Subcutaneous abdominal adipose tissue (tissue), 5 donors: ENCODE measurements at regions not wholly inside any gene's neighbourhood (a gene's known extent, or its start where the extent isn't known, plus 50 kb on each side); places are given as distances from the start of the nearest gene placed in this dataset.
"Not testable (repeated sequence)": the region's sequence is repeated elsewhere in the genome, so short reads cannot be mapped to it uniquely, and the experiment has no call there.

Experiments used
- H3K27ac ChIP-seq: one replicate; pipeline ENCODE4 v1.7.0; 2013; ENCODE audit warnings: low read depth, mild to moderate bottlenecking, inconsistent platforms, low read length, moderate library complexity
- H3K27me3 ChIP-seq, 5 donors: one replicate each; pipeline ENCODE4 v1.7.0; 2013; ENCODE audit warnings: low read length in 5 of 5, inconsistent platforms in 1 of 5; ENCODE audit not compliant: control insufficient read depth in 5 of 5, insufficient read depth in 4 of 5
- H3K36me3 ChIP-seq, 5 donors: one replicate each; pipeline ENCODE4 v1.7.0; 2013; ENCODE audit warnings: low read length in 5 of 5; ENCODE audit not compliant: control insufficient read depth in 5 of 5, insufficient read depth in 5 of 5
- H3K4me1 ChIP-seq, 5 donors: one replicate each; pipeline ENCODE4 v1.7.0; 2013; ENCODE audit warnings: low read length in 5 of 5, mild to moderate bottlenecking in 3 of 5, moderate library complexity in 1 of 5; ENCODE audit not compliant: control insufficient read depth in 5 of 5, insufficient read depth in 5 of 5
- H3K4me3 ChIP-seq, 5 donors: one replicate each; pipeline ENCODE4 v1.7.0; 2013; ENCODE audit warnings: low read length in 5 of 5, low read depth in 1 of 5
- H3K9ac ChIP-seq, 5 donors: one replicate each; pipeline ENCODE4 v1.7.0; 2013; ENCODE audit warnings: low read length in 5 of 5, mild to moderate bottlenecking in 4 of 5, moderate library complexity in 3 of 5
- H3K9me3 ChIP-seq, 5 donors: one replicate each; pipeline ENCODE4 v1.7.0; 2013; ENCODE audit warnings: low read length in 5 of 5; ENCODE audit not compliant: control insufficient read depth in 5 of 5
- donor health status: healthy.
- donor health status: healthy.
- donor health status: healthy.
- donor health status: healthy.
- donor health status: healthy.

DNA sequence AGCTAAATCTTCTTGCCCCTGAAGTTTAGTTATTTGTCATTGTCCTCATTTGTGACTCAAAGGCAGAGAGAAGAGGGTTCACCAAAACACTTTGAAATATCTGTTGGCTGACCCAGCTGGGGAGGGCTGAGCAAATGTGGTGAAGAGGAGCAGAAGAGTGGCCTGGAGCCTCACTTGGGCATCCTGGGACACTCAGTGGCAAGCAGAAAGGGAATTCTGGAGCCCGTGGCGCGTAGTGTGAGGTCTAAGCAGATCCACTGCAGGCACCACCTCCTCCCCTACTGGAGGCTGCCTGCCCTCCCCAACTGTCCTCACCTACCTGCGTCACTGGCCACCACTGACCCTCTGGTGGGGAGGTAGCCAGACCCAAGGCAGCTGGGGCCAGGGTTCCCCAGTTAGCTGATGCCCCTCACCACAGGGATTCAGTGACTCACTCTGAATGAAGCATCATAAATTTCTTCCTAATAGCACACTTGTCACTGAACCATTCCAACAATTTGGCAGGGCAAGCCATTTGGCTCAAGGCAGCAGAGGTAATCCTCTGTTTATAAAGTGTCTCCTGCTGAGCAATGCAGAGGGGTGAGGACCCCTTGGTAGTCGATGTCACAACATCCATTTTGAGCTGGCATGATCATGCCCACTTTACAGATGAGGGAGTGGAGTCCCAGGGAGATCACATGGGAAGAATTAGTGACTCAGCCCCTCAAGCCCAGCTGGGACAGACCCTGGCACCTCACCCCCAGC is 80.3 kb downstream of the NENF start:
- Histone ChIP-seq H3K27me3 (peaks cover 15 to 36% (median 31%) of the 10 kb centered on the region in 5 donors), H3K36me3 (no peaks in the 10 kb centered on the region), H3K4me1 (peaks cover 2 to 10% (median 9%) of the 10 kb centered on the region in 5 donors), H3K9ac (no peak overlapping the region), H3K9me3 (no peaks in the 10 kb centered on the region), H3K27ac (no peak overlapping the region), H3K4me3 (no peak overlapping the region)

DNA sequence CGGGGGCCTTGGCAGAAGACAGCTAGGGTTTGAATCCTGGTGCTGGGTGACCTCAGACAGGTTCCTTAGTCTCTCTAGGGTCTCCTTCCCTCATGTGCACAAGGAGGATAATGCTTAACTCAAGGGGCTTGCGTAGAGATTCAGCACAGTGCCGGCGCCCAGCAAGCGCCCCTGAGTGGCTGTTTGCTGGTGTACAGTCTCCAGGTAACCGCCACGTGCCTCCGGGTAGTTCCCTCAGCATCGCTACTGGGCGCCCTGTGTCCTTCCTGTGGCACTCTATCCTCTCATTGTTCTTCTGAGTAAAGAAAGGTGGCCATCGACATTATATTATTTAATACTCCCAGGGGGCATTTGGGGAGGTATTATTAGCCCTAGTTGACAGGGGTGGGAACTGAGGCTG is 80.9 kb downstream of the NENF start:
- Histone ChIP-seq H3K9me3 (no peaks in the 10 kb centered on the region), H3K9ac (no peak overlapping the region), H3K36me3 (no peaks in the 10 kb centered on the region), H3K27ac (no peak overlapping the region), H3K4me3 (peak overlapping the region in 1 of 5 donors; percentile 35), H3K4me1 (peaks cover 2 to 12% (median 9%) of the 10 kb centered on the region in 5 donors), H3K27me3 (peaks cover 15 to 36% (median 31%) of the 10 kb centered on the region in 5 donors)

DNA sequence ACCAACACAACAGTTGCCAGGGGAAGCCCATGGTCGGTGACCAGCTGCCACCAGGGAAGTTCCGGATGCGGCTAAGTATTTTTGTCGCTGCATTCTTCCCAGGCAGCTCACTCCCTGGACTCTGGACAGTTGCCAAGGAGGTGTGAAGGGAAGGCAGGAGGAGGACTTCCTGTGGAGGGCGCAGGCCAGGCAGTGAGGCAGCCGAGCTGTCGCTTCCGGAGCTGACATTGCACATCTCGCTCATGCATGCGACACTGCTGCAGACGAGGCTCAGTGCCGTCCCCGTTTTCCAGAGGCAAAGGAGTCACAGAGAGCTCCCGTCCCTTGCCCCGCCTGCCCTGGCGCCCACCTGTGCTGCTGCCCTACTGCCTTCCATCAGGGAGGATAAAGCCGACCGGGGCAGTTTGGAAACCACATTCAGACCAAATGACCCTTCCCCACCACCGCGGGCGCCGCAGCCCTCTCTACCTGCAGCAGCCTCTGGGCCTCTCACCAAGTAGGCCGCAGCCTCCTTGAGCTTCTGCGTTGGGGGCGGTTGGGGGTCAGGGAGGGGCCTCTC is 81.4 kb downstream of the NENF start:
- Histone ChIP-seq H3K4me3 (peak overlapping the region in 4 of 5 donors; percentile 18 to 35 (median 26)), H3K27ac (no peak overlapping the region), H3K9me3 (no peaks in the 10 kb centered on the region), H3K36me3 (no peaks in the 10 kb centered on the region), H3K9ac (no peak overlapping the region), H3K27me3 (peaks cover 15 to 36% (median 31%) of the 10 kb centered on the region in 5 donors), H3K4me1 (peaks cover 2 to 12% (median 10%) of the 10 kb centered on the region in 5 donors)

DNA sequence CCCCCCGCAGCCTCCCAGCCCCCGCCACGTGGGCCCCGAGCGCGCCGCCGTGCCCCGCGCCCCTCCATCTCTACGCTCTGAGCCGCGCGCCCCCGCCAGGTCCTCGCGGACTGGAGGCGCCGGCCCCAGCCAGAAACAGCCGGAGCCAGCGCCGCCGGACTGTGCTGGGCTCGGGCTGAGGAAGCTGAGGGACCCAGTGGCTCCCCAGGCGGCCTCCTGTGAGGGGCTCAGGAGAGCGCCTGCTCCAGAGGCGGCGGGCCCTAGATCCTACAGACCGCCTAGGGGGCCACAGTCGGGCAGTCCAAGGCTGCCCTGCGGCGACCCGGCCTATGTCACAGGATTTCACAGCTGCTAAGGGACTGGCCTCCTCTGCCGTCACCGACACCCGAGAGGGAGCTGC is 82.1 kb downstream of the NENF start:
- Histone ChIP-seq H3K36me3 (no peaks in the 10 kb centered on the region), H3K9me3 (no peaks in the 10 kb centered on the region), H3K27me3 (peaks cover 15 to 36% (median 31%) of the 10 kb centered on the region in 5 donors), H3K9ac (no peak overlapping the region), H3K4me1 (peaks cover 2 to 12% (median 10%) of the 10 kb centered on the region in 5 donors), H3K27ac (no peak overlapping the region), H3K4me3 (peak overlapping the region in 2 of 5 donors; percentile 26 to 28)

DNA sequence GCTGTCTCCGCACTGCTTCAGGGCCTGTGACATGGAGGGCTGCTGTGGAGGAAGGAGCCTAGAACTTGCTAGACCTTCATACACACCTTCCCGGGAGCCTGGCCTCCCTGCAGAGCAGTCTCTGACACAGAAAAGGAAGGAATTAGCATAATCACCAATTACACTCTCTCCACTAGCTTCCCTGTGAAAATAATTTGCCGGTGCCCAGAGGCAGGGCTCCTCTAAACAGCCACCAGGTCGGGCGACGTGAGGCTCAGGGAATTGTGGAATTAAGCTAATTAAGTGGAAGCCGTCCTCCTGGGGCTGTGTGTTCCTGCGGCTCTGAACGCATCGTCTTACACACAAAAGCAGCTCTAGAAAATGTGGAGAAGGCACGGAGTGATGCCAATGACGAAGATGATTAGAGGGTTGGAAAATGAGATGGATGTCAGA is 82.6 kb downstream of the NENF start:
- H3K9ac ChIP-seq, result no peak overlapping the region
- no peaks in the 10 kb centered on the region for H3K9me3 ChIP-seq
- no peak overlapping the region for H3K4me3 ChIP-seq
- no peaks in the 10 kb centered on the region for H3K36me3 ChIP-seq
- no peak overlapping the region for H3K27ac ChIP-seq
- peaks cover 15 to 36% (median 31%) of the 10 kb centered on the region in 5 donors for H3K27me3 ChIP-seq
- H3K4me1 ChIP-seq, result peaks cover 2 to 12% (median 10%) of the 10 kb centered on the region in 5 donors

DNA sequence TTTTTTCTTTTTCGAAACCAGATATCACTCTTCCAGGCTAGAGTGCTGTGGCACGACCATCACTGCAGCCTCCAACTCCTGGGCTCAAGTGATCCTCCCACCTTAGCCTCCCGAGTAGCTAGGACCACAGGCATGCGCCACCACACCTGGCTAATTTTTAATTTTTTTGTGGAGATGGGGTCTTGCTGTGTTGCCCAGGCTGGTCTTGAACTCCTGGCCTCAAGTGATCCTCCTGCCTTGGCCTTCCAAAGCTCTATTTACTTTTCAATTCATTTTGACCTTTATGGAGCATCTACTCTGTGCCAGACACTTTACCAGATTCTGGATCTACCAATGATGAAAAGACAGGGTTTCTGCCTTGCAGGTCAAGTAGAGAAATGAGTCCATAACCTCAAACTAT is 83.3 kb downstream of the NENF start:
- not testable (repeated sequence) for H3K9ac ChIP-seq, H3K4me3 ChIP-seq, H3K9me3 ChIP-seq, H3K36me3 ChIP-seq, H3K27ac ChIP-seq
- H3K4me1 ChIP-seq, result peaks cover 2 to 12% (median 10%) of the 10 kb centered on the region in 5 donors
- H3K27me3 ChIP-seq, result peaks cover 15 to 36% (median 31%) of the 10 kb centered on the region in 5 donors

DNA sequence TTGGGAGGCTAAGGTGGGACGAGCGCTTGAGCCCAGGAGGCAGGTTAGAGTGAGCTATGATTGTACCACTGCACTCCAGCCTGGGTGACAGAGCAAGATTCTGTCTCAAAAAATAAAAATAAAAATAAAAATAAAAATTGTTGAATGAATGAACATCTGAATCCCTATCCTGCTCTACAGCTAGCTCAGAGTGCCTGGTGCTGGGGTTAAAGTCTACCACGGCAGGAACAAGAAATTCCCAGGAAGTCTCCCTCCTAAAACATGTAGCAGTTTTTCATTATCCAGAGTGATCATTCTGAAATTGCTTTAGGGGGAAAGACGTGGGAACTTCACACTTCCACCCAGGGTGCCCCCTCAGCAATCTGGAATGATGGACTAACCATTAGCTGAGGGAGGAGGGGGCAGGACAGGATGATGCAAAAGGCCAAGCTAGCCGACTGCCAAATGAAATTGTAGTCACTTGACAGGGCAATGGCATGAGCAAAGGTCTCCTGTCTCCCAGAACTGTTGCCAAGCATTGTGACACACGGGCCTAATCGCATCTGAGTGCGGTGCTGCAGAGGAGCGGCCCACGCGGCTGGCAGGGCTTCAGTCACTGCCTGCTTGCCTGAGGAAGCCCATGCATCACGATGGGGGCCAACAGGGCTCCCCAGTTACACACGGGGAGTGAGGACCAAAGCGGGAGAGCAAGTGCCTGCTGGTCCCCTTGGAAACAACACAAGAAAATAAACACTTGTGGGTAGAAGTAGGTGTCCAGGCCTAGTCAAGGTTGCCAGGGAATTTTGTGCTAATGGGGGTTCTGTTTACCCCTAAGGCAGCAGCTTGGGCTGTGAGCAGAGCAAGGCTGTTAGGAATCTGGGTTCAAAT is 85.7 kb downstream of the NENF start:
- H3K27ac ChIP-seq, result no peak overlapping the region
- peaks cover 2 to 12% (median 10%) of the 10 kb centered on the region in 5 donors for H3K4me1 ChIP-seq
- H3K27me3 ChIP-seq, result peaks cover 7 to 18% (median 14%) of the 10 kb centered on the region in 5 donors
- H3K9me3 ChIP-seq, result no peaks in the 10 kb centered on the region
- H3K9ac ChIP-seq, result no peak overlapping the region
- H3K36me3 ChIP-seq, result no peaks in the 10 kb centered on the region
- H3K4me3 ChIP-seq, result no peak overlapping the region

DNA sequence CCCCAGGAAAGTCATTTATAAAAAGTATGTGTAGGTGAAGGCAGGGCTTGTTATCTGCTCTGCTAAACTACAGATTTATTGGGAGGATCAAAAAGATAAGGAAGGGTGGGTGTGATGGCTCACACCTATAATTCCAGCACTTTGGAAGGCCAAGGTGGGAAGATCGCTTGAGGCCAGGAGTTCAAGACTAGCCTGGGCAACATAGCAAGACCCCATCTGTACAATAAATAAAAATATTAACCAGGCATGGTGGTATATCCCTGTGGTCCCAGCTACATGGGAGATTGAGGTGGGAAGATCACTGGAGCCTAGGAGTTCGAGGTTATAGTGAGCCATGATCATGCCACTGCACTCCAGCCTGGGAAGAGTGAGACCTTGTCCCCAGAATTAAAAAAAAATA is 86.4 kb downstream of the NENF start:
- H3K4me1 ChIP-seq, result peaks cover under 1 to 8% (median 5%) of the 10 kb centered on the region in 5 donors
- H3K9me3 ChIP-seq, result no peaks in the 10 kb centered on the region
- no peak overlapping the region for H3K9ac ChIP-seq
- H3K36me3 ChIP-seq, result no peaks in the 10 kb centered on the region
- H3K27me3 ChIP-seq, result peaks cover under 1 to 11% (median 7%) of the 10 kb centered on the region in 5 donors
- H3K27ac ChIP-seq, result no peak overlapping the region
- no peak overlapping the region for H3K4me3 ChIP-seq

DNA sequence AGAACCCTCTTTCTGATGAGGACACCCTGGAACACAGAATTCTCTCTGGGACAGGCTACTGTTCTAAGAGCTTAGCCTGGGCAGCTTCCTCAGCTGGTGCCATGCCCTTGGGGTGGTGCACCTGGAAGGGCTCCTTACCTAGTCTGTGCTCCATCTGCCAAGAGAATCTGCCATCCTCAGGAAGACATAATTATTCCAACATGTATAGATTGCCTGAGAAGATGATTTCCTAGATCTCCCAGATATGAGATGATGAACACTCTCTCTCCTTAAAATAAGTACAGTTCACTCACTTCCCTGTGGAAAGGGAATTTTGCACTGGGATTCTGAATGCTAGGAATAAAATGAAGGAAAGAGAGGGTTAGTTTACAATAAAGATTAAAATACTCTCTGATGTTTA is 87.6 kb downstream of the NENF start:
- H3K4me3 ChIP-seq, result no peak overlapping the region
- peaks cover 0 to 6% (median 4%) of the 10 kb centered on the region in 5 donors for H3K27me3 ChIP-seq
- H3K4me1 ChIP-seq, result peaks cover 0 to 4% (median 0%) of the 10 kb centered on the region in 5 donors
- H3K27ac ChIP-seq, result no peak overlapping the region
- no peaks in the 10 kb centered on the region for H3K9me3 ChIP-seq
- no peak overlapping the region for H3K9ac ChIP-seq
- H3K36me3 ChIP-seq, result no peaks in the 10 kb centered on the region
